ENCODE measurements at regions not wholly inside any gene's neighbourhood (a gene's known extent, or its start where the extent isn't known, plus 50 kb on each side); places are given as distances from the start of the nearest gene placed in this dataset.

DNA sequence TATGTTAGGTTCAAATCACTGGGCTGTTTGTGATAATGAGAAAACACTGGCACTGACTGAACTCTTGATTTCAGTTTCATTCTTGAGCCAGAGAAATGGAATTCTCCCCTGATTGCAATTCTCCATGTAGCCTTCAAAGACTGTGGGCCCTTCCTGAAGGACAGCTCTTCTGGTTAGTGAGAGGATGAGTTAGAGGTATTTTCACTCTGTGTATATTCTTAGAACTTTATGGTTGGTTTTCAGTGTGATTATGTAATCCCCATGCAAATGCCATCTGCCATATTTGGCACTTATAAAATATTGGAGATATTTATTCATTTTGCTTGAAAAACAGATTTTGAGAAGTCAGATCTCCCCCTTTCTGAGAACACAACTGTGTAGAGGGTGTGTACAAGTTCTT is 323.7 kb downstream of the SLC4A3 start:
- Histone ChIP-seq H3K4me3 (ENCODE audit: low read depth, low read length) (no peak overlapping the region), H3K27ac (ENCODE audit: extremely low read depth, low read depth, low read length) (no peak overlapping the region), H3K9me3 (ENCODE audit: control insufficient read depth, insufficient read depth, low read depth, low read length) (no peaks in the 10 kb centered on the region), H3K4me1 (ENCODE audit: control insufficient read depth, insufficient read depth, low read length) (no peaks in the 10 kb centered on the region), H3K36me3 (ENCODE audit: control insufficient read depth in 2 of 2, insufficient read depth in 1 of 2, low read length in 2 of 2) (no peaks in the 10 kb centered on the region)
- ChIA-PET POLR2A (no interaction called here), CTCF (no interaction called here)
- TF ChIP-seq, protein P1, sequence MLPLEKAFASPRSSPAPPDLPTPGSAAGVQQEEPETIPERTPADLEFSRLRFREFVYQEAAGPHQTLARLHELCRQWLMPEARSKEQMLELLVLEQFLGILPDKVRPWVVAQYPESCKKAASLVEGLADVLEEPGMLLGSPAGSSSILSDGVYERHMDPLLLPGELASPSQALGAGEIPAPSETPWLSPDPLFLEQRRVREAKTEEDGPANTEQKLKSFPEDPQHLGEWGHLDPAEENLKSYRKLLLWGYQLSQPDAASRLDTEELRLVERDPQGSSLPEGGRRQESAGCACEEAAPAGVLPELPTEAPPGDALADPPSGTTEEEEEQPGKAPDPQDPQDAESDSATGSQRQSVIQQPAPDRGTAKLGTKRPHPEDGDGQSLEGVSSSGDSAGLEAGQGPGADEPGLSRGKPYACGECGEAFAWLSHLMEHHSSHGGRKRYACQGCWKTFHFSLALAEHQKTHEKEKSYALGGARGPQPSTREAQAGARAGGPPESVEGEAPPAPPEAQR (tag by site-specific recombination; IDR thresholded peaks at IDR 0.05) = no peak
- TF ChIP-seq SETDB1 (IDR thresholded peaks at IDR 0.05; ENCODE audit: insufficient read length, low read length) (no peak), ZNF626 (tag by site-specific recombination; IDR thresholded peaks at IDR 0.05) (no peak), ZNF175 (tag by site-specific recombination; IDR thresholded peaks at IDR 0.05) (no peak), ZNF211 (tag by site-specific recombination; IDR thresholded peaks at IDR 0.05; ENCODE audit: low read depth) (no peak), ZNF266 (tag by site-specific recombination; IDR thresholded peaks at IDR 0.05; ENCODE audit: low read depth) (no peak), ZNF248 (tag by site-specific recombination; IDR thresholded peaks at IDR 0.05) (no peak), ZNF404 (tag by site-specific recombination; IDR thresholded peaks at IDR 0.05) (no peak), FEZF1 (tag by site-specific recombination; IDR thresholded peaks at IDR 0.05) (no peak), KLF8 (tag by site-specific recombination; IDR thresholded peaks at IDR 0.05) (no peak), RBAK (tag by site-specific recombination; IDR thresholded peaks at IDR 0.05) (no peak)
- TF ChIP-seq, protein P2, sequence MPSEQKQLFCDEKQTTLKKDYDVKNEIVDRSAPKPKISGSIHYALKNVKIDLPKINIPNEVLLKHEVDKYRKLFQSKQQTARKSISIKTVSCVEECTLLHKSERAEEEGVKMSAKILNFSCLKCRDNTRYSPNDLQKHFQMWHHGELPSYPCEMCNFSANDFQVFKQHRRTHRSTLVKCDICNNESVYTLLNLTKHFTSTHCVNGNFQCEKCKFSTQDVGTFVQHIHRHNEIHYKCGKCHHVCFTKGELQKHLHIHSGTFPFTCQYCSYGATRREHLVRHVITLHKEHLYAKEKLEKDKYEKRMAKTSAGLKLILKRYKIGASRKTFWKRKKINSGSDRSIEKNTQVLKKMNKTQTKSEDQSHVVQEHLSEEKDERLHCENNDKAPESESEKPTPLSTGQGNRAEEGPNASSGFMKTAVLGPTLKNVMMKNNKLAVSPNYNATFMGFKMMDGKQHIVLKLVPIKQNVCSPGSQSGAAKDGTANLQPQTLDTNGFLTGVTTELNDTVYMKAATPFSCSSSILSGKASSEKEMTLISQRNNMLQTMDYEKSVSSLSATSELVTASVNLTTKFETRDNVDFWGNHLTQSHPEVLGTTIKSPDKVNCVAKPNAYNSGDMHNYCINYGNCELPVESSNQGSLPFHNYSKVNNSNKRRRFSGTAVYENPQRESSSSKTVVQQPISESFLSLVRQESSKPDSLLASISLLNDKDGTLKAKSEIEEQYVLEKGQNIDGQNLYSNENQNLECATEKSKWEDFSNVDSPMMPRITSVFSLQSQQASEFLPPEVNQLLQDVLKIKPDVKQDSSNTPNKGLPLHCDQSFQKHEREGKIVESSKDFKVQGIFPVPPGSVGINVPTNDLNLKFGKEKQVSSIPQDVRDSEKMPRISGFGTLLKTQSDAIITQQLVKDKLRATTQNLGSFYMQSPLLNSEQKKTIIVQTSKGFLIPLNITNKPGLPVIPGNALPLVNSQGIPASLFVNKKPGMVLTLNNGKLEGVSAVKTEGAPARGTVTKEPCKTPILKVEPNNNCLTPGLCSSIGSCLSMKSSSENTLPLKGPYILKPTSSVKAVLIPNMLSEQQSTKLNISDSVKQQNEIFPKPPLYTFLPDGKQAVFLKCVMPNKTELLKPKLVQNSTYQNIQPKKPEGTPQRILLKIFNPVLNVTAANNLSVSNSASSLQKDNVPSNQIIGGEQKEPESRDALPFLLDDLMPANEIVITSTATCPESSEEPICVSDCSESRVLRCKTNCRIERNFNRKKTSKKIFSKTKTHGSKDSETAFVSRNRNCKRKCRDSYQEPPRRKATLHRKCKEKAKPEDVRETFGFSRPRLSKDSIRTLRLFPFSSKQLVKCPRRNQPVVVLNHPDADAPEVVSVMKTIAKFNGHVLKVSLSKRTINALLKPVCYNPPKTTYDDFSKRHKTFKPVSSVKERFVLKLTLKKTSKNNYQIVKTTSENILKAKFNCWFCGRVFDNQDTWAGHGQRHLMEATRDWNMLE (tag by site-specific recombination; conservative IDR thresholded peaks at IDR 0.05; ENCODE audit: low read depth) = no peak

DNA sequence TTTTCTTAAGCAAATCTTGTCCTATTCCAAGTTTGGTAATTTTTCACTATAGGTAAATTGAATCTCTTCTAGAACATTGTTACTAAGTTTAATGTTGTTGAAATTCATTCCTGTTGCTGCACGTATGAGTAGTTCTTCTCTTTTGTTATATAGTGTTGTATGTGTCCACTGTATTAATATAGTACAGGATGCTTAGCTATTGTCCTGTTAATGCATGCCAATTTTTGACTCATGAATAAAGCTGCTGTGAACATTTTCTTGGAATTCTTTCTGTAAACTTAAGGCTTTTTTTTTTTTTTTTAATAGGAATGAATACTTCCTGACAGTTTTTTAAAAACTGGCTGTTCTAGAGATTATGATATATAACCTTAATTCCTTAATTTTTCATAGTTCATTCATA is 326.9 kb downstream of the SLC4A3 start:
- H3K9me3 ChIP-seq (ENCODE audit: control insufficient read depth, insufficient read depth, low read depth, low read length) = no peaks in the 10 kb centered on the region
- ChIA-PET CTCF (no interaction called here), POLR2A (no interaction called here)
- no peak overlapping the region for H3K27ac ChIP-seq (ENCODE audit: extremely low read depth, low read depth, low read length)
- no peak overlapping the region for H3K4me3 ChIP-seq (ENCODE audit: low read depth, low read length)
- no peaks in the 10 kb centered on the region for H3K36me3 ChIP-seq (ENCODE audit: control insufficient read depth in 2 of 2, insufficient read depth in 1 of 2, low read length in 2 of 2)
- no peaks in the 10 kb centered on the region for H3K4me1 ChIP-seq (ENCODE audit: control insufficient read depth, insufficient read depth, low read length)
- TF ChIP-seq ZNF37A (tag by site-specific recombination; IDR thresholded peaks at IDR 0.05) (no peak), MZF1 (tag by site-specific recombination; IDR thresholded peaks at IDR 0.05; ENCODE audit: borderline replicate concordance) (no peak), ZNF473 (tag by site-specific recombination; IDR thresholded peaks at IDR 0.05) (no peak), BCL11A (tag by site-specific recombination; IDR thresholded peaks at IDR 0.05; ENCODE audit: low read depth) (no peak), ZBTB17 (tag by site-specific recombination; IDR thresholded peaks at IDR 0.05) (no peak), ZNF184 (tag by site-specific recombination; IDR thresholded peaks at IDR 0.05) (no peak), ZNF354C (tag by site-specific recombination; IDR thresholded peaks at IDR 0.05; ENCODE audit: borderline replicate concordance, low read depth) (no peak), ZNF549 (tag by site-specific recombination; IDR thresholded peaks at IDR 0.05) (no peak)
- TF ChIP-seq, protein P3, sequence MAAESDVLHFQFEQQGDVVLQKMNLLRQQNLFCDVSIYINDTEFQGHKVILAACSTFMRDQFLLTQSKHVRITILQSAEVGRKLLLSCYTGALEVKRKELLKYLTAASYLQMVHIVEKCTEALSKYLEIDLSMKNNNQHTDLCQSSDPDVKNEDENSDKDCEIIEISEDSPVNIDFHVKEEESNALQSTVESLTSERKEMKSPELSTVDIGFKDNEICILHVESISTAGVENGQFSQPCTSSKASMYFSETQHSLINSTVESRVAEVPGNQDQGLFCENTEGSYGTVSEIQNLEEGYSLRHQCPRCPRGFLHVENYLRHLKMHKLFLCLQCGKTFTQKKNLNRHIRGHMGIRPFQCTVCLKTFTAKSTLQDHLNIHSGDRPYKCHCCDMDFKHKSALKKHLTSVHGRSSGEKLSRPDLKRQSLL (tag by site-specific recombination; IDR thresholded peaks at IDR 0.05) = no peak
- TF ChIP-seq, protein P4, sequence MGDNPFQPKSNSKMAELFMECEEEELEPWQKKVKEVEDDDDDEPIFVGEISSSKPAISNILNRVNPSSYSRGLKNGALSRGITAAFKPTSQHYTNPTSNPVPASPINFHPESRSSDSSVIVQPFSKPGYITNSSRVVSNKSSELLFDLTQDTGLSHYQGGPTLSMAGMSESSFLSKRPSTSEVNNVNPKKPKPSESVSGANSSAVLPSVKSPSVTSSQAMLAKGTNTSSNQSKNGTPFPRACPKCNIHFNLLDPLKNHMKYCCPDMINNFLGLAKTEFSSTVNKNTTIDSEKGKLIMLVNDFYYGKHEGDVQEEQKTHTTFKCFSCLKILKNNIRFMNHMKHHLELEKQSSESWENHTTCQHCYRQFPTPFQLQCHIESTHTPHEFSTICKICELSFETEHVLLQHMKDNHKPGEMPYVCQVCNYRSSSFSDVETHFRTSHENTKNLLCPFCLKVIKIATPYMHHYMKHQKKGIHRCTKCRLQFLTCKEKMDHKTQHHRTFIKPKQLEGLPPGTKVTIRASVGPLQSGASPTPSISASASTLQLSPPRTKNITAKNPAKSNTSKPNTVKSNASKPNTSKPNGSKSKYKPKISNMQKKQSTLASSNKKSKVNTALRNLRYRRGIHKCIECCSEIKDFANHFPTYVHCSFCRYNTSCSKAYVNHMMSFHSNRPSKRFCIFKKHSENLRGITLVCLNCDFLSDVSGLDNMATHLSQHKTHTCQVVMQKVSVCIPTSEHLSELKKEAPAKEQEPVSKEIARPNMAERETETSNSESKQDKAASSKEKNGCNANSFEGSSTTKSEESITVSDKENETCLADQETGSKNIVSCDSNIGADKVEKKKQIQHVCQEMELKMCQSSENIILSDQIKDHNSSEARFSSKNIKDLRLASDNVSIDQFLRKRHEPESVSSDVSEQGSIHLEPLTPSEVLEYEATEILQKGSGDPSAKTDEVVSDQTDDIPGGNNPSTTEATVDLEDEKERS (tag by site-specific recombination; IDR thresholded peaks at IDR 0.05) = no peak
- TF ChIP-seq, protein P5, sequence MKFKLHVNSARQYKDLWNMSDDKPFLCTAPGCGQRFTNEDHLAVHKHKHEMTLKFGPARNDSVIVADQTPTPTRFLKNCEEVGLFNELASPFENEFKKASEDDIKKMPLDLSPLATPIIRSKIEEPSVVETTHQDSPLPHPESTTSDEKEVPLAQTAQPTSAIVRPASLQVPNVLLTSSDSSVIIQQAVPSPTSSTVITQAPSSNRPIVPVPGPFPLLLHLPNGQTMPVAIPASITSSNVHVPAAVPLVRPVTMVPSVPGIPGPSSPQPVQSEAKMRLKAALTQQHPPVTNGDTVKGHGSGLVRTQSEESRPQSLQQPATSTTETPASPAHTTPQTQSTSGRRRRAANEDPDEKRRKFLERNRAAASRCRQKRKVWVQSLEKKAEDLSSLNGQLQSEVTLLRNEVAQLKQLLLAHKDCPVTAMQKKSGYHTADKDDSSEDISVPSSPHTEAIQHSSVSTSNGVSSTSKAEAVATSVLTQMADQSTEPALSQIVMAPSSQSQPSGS (tag by site-specific recombination; IDR thresholded peaks at IDR 0.05; ENCODE audit: low read depth) = no peak
- TF ChIP-seq, protein P6, sequence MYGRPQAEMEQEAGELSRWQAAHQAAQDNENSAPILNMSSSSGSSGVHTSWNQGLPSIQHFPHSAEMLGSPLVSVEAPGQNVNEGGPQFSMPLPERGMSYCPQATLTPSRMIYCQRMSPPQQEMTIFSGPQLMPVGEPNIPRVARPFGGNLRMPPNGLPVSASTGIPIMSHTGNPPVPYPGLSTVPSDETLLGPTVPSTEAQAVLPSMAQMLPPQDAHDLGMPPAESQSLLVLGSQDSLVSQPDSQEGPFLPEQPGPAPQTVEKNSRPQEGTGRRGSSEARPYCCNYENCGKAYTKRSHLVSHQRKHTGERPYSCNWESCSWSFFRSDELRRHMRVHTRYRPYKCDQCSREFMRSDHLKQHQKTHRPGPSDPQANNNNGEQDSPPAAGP (tag by site-specific recombination; IDR thresholded peaks at IDR 0.05) = no peak
